Retinal pigment epithelial cell (primary cell): ENCODE measurements at regions not wholly inside any gene's neighbourhood (a gene's known extent, or its start where the extent isn't known, plus 50 kb on each side); places are given as distances from the start of the nearest gene placed in this dataset.
"Not testable (repeated sequence)": the region's sequence is repeated elsewhere in the genome, so short reads cannot be mapped to it uniquely, and the experiment has no call there.

Experiments
- DNase-seq: peaks from one replicate; pipeline ENCODE4 v3.0.0-alpha.2; 2010; ENCODE audit warnings: low read depth
- H3K4me3 ChIP-seq: 2 replicates; pipeline ENCODE4 v1.5.1; 2011; ENCODE audit warnings: mild to moderate bottlenecking, low read length, control low read depth, moderate library complexity
- TF ChIP-seq, protein P1 (sequence below): conservative IDR thresholded peaks from 2 replicates; pipeline ENCODE4 v1.5.1; 2011; ENCODE audit warnings: low read depth, low read length, control low read depth, inconsistent platforms

DNA sequence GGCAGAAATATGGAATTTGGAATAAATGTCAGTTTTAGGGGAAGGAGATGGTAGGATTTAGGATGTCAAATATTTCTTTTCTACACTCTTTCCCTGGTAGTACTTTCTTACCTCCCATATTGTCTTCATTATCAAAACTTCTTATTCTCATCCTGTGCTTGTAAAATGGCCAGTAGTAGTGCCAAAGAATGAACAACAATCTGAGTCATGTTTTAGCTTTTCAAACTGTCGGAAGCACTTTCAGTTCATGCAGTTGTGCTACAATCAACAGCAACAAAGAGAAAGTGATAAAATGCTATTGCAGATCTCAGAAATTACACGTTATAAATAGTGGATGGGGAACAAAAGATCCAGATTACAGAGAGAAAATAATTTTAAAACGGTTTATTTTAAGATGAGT, 193.7 kb upstream of the RXFP2 start:
- no peak for DNase-seq
- TF ChIP-seq, protein P1, sequence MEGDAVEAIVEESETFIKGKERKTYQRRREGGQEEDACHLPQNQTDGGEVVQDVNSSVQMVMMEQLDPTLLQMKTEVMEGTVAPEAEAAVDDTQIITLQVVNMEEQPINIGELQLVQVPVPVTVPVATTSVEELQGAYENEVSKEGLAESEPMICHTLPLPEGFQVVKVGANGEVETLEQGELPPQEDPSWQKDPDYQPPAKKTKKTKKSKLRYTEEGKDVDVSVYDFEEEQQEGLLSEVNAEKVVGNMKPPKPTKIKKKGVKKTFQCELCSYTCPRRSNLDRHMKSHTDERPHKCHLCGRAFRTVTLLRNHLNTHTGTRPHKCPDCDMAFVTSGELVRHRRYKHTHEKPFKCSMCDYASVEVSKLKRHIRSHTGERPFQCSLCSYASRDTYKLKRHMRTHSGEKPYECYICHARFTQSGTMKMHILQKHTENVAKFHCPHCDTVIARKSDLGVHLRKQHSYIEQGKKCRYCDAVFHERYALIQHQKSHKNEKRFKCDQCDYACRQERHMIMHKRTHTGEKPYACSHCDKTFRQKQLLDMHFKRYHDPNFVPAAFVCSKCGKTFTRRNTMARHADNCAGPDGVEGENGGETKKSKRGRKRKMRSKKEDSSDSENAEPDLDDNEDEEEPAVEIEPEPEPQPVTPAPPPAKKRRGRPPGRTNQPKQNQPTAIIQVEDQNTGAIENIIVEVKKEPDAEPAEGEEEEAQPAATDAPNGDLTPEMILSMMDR: no peak
- H3K4me3 ChIP-seq: no peak overlapping the region

DNA sequence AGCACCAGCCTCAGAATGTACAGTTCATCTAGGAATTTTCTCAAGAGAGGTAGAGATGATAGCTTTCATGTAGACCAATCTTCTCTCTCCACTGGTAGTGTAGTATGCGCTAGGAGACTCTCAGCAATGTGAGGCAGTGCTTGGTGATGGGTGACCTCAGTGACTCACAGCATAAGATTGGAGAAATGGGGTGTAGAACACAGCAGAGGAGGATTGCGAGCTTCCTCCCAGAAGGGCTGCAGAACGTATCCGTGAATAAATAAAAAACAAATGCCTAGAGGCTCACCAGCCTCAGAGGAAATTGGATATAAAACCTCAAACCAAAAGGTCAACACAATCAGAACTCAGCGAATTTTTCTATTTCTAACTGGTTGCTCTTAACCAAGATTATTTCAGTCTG, 182.9 kb upstream of the RXFP2 start:
- DNase-seq: no peak
- no peak overlapping the region for H3K4me3 ChIP-seq
- TF ChIP-seq, protein P1: no peak

DNA sequence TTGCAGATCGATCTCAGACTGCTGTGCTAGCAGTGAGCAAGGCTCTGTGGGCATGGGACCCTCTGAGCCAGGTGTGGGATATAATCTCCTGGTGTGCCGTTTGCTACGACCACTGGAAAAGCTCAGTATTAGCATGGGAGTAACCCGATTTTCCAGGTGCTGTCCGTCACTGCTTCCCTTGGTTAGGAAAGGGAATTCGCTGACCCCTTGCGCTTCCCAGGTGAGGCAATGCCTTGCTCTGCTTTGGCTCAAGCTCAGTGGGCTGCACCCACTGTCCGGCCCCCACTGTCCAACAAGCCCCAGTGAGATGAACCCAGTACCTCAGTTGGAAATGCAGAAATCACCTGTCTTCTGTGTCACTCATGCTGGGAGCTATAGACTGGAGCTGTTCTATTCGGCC, 155.1 kb upstream of the RXFP2 start:
- not testable (repeated sequence) for H3K4me3 ChIP-seq, DNase-seq

DNA sequence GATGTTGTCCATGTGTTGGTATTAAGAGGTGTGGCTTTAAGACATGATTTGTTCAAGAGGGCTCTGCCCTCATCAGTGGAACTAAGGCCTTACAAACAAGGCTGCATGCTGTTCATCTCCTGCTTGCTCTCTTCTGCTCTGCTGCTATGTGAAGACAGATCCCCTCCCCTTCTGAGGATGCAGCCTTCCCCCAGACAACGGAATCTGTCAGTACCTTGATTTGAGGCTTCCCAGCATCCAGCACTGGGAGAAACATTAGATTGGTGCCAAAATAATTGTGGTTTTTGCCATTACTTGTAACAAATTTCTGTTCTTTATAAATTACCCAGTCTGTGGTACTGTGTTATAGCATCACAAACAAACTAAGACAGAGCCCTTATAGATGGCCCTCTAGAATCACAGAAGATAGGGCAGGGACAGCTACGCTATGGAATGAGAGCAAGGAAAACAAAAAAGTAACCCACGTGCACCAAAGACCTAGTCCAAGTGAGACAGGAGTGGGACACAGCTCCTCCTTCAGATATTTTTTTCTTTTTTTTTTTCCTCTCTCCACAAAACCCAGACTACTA, 151.5 kb upstream of the RXFP2 start:
- DNase-seq: no peak
- no peak overlapping the region for H3K4me3 ChIP-seq
- TF ChIP-seq, protein P1: no peak

DNA sequence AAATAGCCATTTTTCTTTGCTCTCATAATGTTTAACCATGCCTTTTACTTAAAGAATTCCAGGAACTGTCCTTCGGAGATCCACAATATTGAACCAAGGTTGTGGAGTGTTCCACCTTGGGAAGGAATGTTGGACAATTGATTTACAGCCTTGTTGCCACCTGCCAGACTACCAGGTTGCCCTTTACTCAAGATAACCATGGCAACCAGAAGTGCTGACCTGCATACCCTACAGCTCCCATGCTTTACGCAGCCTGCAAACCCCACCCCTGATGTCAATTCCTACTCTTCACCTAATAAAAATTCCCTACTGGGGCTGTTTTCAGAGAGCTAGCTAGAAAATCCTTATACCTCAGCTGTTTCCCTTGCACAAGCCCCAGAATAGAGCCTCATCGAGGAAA, 151.0 kb upstream of the RXFP2 start:
- TF ChIP-seq, protein P1: no peak
- H3K4me3 ChIP-seq: no peak overlapping the region

DNA sequence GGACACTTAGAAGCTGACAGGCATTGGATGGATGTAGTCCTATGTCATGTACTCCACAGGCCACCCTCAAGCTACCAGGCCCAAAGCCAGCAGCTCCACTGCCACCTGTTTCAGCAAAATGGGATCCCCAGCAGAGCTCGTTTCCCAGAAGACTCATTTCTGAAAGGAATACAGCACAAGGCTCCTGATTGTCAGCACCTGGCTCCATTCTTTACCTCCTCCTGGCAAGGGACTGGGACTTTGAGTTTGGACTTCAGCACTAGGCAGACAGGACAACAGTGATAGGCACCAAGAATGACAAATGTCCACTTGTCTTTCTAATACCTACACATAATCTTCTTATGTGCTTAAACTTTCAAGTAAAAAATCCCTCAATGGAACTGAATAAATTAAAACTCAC, 150.4 kb upstream of the RXFP2 start:
- TF ChIP-seq, protein P1: no peak
- no peak for DNase-seq
- no peak overlapping the region for H3K4me3 ChIP-seq

More for the DNA sequence above, 151.0 kb upstream of the RXFP2 start:
- DNase-seq: no peak

DNA sequence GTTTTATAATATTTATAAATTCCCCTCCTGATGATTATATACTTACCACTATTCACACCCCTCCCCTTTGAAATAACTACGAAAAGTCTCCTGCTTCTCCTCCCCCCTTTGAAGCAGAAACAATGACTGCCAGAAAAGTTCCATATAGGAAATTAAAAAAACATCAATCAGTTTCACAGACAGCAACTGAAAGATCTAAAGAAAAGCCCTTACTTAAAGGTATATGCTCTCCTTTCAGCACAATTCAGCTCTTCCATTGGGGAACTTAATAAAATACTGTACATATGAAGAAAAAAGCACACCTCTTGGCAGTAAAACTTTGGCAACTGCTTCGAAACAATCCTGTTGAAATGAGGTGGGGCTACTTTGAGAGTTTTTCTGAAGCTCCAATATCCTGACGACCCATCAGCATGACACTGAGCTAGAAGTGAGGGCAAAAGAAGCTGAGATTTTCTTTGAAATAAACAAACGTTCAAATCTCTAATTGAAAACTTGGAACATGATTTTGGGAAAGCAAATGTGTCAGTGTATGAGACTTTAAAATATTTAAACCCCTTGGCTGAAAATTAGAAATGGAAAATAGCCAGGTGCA, 147.6 kb upstream of the RXFP2 start:
- TF ChIP-seq, protein P1: no peak
- no peak for DNase-seq
- H3K4me3 ChIP-seq: no peak overlapping the region
